HCT116 (cell line): ENCODE measurements at regions not wholly inside any gene's neighbourhood (a gene's known extent, or its start where the extent isn't known, plus 50 kb on each side); places are given as distances from the start of the nearest gene placed in this dataset.

Experiments
- ATAC-seq: fragments of 200-7000 bp; cut with Tn5 transposase; 2 replicates; pipeline ENCODE4 v1.9.1; 2020; ENCODE audit warnings: mild to moderate bottlenecking, moderate library complexity
- BruUV-seq: library from RNA; stranded (reverse); fragments of 400-500 nt; replicated peaks from 2 replicates; lab custom pipeline; 2021; lab: Mats Ljungman, UMichigan
- CTCF ChIA-PET: fragments of 300-600 bp; sonication (Branson Sonifier 250); formaldehyde crosslinking; loops from one replicate; lab custom pipeline; 2021; ENCODE audit warnings: antibody characterized with exemption; lab: Charles Lee
- POLR2A ChIA-PET: fragments of 300-600, 350-600 bp; sonication (Branson Sonifier 250); formaldehyde crosslinking; loops from one replicate; lab custom pipeline; 2021; ENCODE audit warnings: antibody characterized with exemption; lab: Charles Lee
- RAD21 ChIA-PET, 2 experiments: fragments of 300-600 bp; sonication (Branson Sonifier 250); formaldehyde crosslinking; loops; one replicate each; lab custom pipeline; 2023; ENCODE audit warnings: low total read pairs in 2 of 2; ENCODE audit not compliant: uncharacterized antibody in 2 of 2, unreplicated experiment in 2 of 2, low non-redundant PET in 1 of 2; lab: Charles Lee
- DNase-seq: peaks from one replicate; pipeline ENCODE4 v3.0.0-alpha.2; 2010; ENCODE audit warnings: low read depth, low spot score
- H2AFZ ChIP-seq: fragments of 200-600 bp; shearing (Covaris generic), sonication (generic); 2 replicates; pipeline ENCODE4 v1.6.1; 2017; ENCODE audit warnings: low read depth, mixed run types, mixed read lengths, antibody characterized with exemption, low read length; ENCODE audit not compliant: poor library complexity, severe bottlenecking
- H3K27ac ChIP-seq: 2 replicates; pipeline ENCODE4 v1.5.1; 2012; ENCODE audit warnings: low read depth, low read length
- H3K27me3 ChIP-seq: fragments of 200-600 bp; sonication (generic); 2 replicates; pipeline ENCODE4 v1.6.1; 2016; ENCODE audit warnings: mixed run types, low read length, mixed read lengths; ENCODE audit not compliant: insufficient read depth
- H3K36me3 ChIP-seq, 2 experiments: fragments of 200-500 bp in 1 of 2; fragments of 200-600 bp in 1 of 2; sonication (Bioruptor generic) in 1 of 2; sonication (generic) in 1 of 2; 2 replicates each; pipeline versions ENCODE4 v1.5.1 to v1.6.1; 2014 to 2016; ENCODE audit warnings: low read length in 2 of 2, inconsistent platforms in 1 of 2, mixed read lengths in 1 of 2, mixed run types in 1 of 2; ENCODE audit not compliant: insufficient read depth in 2 of 2, control insufficient read depth in 1 of 2
- H3K4me1 ChIP-seq, 2 experiments: fragments of 200-600 bp in 1 of 2; sonication (generic) in 1 of 2; 2 replicates each; pipeline versions ENCODE4 v1.5.1 to v1.6.1; 2012 to 2017; ENCODE audit warnings: low read length in 2 of 2, inconsistent platforms in 1 of 2, mild to moderate bottlenecking in 1 of 2, mixed read lengths in 1 of 2, mixed run types in 1 of 2, moderate library complexity in 1 of 2; ENCODE audit not compliant: insufficient read depth in 2 of 2, control insufficient read depth in 1 of 2
- H3K4me2 ChIP-seq: fragments of 200-600 bp; sonication (generic); 2 replicates; pipeline ENCODE4 v1.6.1; 2017; ENCODE audit warnings: mixed run types, low read length, mixed read lengths
- H3K4me3 ChIP-seq, 2 experiments: fragments of 200-600 bp in 1 of 2; sonication (generic) in 1 of 2; replicated peaks in 1 of 2; 2 replicates each; pipeline ENCODE4 v1.5.1; 2011 to 2016; ENCODE audit warnings: low read length in 2 of 2, control low read depth in 1 of 2, low read depth in 1 of 2, mild to moderate bottlenecking in 1 of 2, mixed read lengths in 1 of 2, mixed run types in 1 of 2
- H3K79me2 ChIP-seq: fragments of 200-600 bp; sonication (generic); 2 replicates; pipeline ENCODE4 v1.6.1; 2017; ENCODE audit warnings: mild to moderate bottlenecking, mixed run types, low read length, moderate library complexity, mixed read lengths; ENCODE audit not compliant: insufficient read depth
- H3K9ac ChIP-seq: fragments of 200-600 bp; sonication (generic); 2 replicates; pipeline ENCODE4 v1.6.1; 2016; ENCODE audit warnings: low read length, mixed read lengths
- H3K9me2 ChIP-seq: fragments of 200-600 bp; sonication (generic), shearing (Covaris generic); 2 replicates; pipeline ENCODE4 v1.6.1; 2017; ENCODE audit warnings: mixed run types, mild to moderate bottlenecking, moderate library complexity; ENCODE audit not compliant: insufficient read depth
- H3K9me3 ChIP-seq, 2 experiments: fragments of 200-500 bp in 1 of 2; fragments of 200-600 bp in 1 of 2; sonication (Bioruptor generic) in 1 of 2; sonication (generic) in 1 of 2; 2 replicates each; pipeline ENCODE4 v1.6.1; 2014 to 2017; ENCODE audit warnings: low read length in 2 of 2, mixed read lengths in 2 of 2, inconsistent platforms in 1 of 2, low read depth in 1 of 2, mild to moderate bottlenecking in 1 of 2, mixed run types in 1 of 2, moderate library complexity in 1 of 2; ENCODE audit not compliant: control insufficient read depth in 1 of 2, insufficient read depth in 1 of 2
- H4K20me1 ChIP-seq: fragments of 200-600 bp; sonication (generic), shearing (Covaris generic); 2 replicates; pipeline ENCODE4 v1.6.1; 2017; ENCODE audit warnings: mixed run types, mild to moderate bottlenecking, moderate library complexity; ENCODE audit not compliant: insufficient read depth
- CBX3 ChIP-seq: IDR thresholded peaks from 2 replicates; pipeline ENCODE4 v1.6.1; 2012; ENCODE audit warnings: low read depth
- CEBPB ChIP-seq: IDR thresholded peaks from 2 replicates; pipeline ENCODE4 v1.6.1; 2012; ENCODE audit warnings: low read depth
- EGR1 ChIP-seq: IDR thresholded peaks from 2 replicates; pipeline ENCODE4 v1.6.1; 2012; ENCODE audit warnings: low read depth
- ELF1 ChIP-seq: IDR thresholded peaks from 2 replicates; pipeline ENCODE4 v1.6.1; 2012; ENCODE audit warnings: low read depth, borderline replicate concordance
- EZH2 ChIP-seq: fragments of 200-600 bp; sonication (generic); IDR thresholded peaks from 2 replicates; pipeline ENCODE4 v1.6.1; 2017; ENCODE audit warnings: antibody characterized with exemption, mixed run types
- POLR2A ChIP-seq: IDR thresholded peaks from 2 replicates; pipeline ENCODE4 v1.7.0; 2011; ENCODE audit warnings: borderline replicate concordance; ENCODE audit not compliant: insufficient read depth, insufficient read length; ENCODE audit errors: extremely low read depth
- POLR2AphosphoS5 ChIP-seq: IDR thresholded peaks from 2 replicates; pipeline ENCODE4 v1.6.1; 2011; ENCODE audit warnings: mild to moderate bottlenecking, low read depth, low read length, moderate library complexity
- RAD21 ChIP-seq: IDR thresholded peaks from 2 replicates; pipeline ENCODE4 v1.6.1; 2012; ENCODE audit warnings: low read depth, mild to moderate bottlenecking
- TCF7L2 ChIP-seq: IDR thresholded peaks from 2 replicates; pipeline ENCODE4 v1.7.0; 2011; ENCODE audit warnings: borderline replicate concordance, inconsistent platforms; ENCODE audit not compliant: insufficient read depth, insufficient read length; ENCODE audit errors: extremely low read depth
- ZFX ChIP-seq: fragments of 450-650 bp; IDR thresholded peaks from 2 replicates; pipeline ENCODE4 v1.6.1; 2017
- intact Hi-C: fragments of 100-400 bp; cut with micrococcal nuclease; formaldehyde crosslinking; loops from 2 replicates; pipeline ENCODE4 v1.10.0; 2022
- TF ChIP-seq, protein P1 (sequence below): IDR thresholded peaks from 2 replicates; pipeline ENCODE4 v1.6.1; 2011; ENCODE audit warnings: mild to moderate bottlenecking, low read length, moderate library complexity; ENCODE audit not compliant: insufficient replicate concordance; ENCODE audit errors: extremely low read depth
- TF ChIP-seq, protein P2 (sequence below): IDR thresholded peaks from 2 replicates; pipeline ENCODE4 v1.6.1; 2012; ENCODE audit warnings: low read depth
- TF ChIP-seq, protein P3 (sequence below): IDR thresholded peaks from 2 replicates; pipeline ENCODE4 v1.6.1; 2012

DNA sequence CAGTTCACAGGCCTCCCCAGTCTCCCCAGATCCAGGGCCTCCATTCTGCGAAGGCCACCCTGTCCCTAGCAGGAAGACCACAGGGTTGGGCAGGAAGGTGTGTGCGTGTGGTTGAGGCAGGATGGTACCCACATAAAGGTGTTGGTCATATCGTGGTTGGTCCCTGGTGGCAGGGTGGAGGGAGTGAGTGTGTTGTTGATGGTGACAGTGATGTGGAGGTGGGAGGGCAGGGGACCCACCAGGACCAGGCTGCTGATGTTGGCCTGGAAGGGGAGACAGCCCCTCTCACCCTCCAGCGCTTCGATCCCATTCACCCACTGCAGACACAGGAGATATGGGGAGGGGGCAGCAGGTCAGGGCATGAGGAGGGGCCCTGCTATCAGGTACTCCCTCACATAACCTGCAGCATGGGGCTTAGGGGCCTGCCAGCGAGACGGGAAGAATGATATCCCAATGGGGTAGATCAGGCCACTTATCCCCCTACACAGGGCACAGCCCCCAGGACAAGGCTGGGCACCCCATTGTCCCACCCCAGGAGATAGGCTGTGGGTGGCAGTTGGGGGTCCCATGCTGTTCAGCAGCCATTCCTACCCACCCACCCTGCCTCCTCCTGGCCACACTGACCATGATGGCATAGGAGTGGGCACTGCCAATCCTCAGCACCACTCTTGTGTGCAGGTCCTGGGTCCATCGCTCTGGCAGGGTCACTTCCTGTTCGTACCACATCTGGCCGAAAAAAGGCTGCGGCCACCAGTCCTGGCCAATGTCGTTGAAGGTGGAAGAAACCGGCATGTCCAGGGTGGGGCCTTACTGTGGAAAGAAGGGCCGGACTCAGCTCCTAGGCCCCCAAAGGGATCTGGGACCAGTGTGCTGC lies 69.0 kb upstream of the ZNF479 start:
- Histone ChIP-seq H3K4me3 (no peak overlapping the region), H3K9me2 (no peaks in the 10 kb centered on the region), H3K27me3 (no peaks in the 10 kb centered on the region), H3K4me1 (no peaks in the 10 kb centered on the region), H3K27ac (no peak overlapping the region), H3K9me3 (peaks cover 0 to 10% of the 10 kb centered on the region in 2 experiments; a peak in 2 of 4 replicates), H3K4me2 (no peak overlapping the region), H4K20me1 (no peaks in the 10 kb centered on the region), H3K79me2 (no peaks in the 10 kb centered on the region), H3K9ac (no peak overlapping the region), H3K36me3 (no peaks in the 10 kb centered on the region), H2AFZ (no peak overlapping the region)
- POLR2A ChIA-PET = no interaction called here
- intact Hi-C loops = no loop called here
- ATAC-seq (no peak), DNase-seq (no peak)
- RAD21 ChIA-PET = no interaction called here
- TF ChIP-seq POLR2A (no peak), RAD21 (no peak), EGR1 (no peak), CBX3 (no peak), ZFX (no peak), ELF1 (no peak), POLR2AphosphoS5 (no peak), TCF7L2 (no peak), CEBPB (no peak), EZH2 (no peak)
- TF ChIP-seq, protein P1, sequence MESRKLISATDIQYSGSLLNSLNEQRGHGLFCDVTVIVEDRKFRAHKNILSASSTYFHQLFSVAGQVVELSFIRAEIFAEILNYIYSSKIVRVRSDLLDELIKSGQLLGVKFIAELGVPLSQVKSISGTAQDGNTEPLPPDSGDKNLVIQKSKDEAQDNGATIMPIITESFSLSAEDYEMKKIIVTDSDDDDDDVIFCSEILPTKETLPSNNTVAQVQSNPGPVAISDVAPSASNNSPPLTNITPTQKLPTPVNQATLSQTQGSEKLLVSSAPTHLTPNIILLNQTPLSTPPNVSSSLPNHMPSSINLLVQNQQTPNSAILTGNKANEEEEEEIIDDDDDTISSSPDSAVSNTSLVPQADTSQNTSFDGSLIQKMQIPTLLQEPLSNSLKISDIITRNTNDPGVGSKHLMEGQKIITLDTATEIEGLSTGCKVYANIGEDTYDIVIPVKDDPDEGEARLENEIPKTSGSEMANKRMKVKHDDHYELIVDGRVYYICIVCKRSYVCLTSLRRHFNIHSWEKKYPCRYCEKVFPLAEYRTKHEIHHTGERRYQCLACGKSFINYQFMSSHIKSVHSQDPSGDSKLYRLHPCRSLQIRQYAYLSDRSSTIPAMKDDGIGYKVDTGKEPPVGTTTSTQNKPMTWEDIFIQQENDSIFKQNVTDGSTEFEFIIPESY = no peak
- TF ChIP-seq, protein P2, sequence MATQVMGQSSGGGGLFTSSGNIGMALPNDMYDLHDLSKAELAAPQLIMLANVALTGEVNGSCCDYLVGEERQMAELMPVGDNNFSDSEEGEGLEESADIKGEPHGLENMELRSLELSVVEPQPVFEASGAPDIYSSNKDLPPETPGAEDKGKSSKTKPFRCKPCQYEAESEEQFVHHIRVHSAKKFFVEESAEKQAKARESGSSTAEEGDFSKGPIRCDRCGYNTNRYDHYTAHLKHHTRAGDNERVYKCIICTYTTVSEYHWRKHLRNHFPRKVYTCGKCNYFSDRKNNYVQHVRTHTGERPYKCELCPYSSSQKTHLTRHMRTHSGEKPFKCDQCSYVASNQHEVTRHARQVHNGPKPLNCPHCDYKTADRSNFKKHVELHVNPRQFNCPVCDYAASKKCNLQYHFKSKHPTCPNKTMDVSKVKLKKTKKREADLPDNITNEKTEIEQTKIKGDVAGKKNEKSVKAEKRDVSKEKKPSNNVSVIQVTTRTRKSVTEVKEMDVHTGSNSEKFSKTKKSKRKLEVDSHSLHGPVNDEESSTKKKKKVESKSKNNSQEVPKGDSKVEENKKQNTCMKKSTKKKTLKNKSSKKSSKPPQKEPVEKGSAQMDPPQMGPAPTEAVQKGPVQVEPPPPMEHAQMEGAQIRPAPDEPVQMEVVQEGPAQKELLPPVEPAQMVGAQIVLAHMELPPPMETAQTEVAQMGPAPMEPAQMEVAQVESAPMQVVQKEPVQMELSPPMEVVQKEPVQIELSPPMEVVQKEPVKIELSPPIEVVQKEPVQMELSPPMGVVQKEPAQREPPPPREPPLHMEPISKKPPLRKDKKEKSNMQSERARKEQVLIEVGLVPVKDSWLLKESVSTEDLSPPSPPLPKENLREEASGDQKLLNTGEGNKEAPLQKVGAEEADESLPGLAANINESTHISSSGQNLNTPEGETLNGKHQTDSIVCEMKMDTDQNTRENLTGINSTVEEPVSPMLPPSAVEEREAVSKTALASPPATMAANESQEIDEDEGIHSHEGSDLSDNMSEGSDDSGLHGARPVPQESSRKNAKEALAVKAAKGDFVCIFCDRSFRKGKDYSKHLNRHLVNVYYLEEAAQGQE = no peak
- TF ChIP-seq, protein P3, sequence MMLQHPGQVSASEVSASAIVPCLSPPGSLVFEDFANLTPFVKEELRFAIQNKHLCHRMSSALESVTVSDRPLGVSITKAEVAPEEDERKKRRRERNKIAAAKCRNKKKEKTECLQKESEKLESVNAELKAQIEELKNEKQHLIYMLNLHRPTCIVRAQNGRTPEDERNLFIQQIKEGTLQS = no peak
- no TSS peak for BruUV-seq
- CTCF ChIA-PET = no interaction called here
